GF-D8 (cell line): ENCODE measurements at regions not wholly inside any gene's neighbourhood (a gene's known extent, or its start where the extent isn't known, plus 50 kb on each side); places are given as distances from the start of the nearest gene placed in this dataset.
"Not testable (repeated sequence)": the region's sequence is repeated elsewhere in the genome, so short reads cannot be mapped to it uniquely, and the experiment has no call there.

Experiments
- DNase-seq: peaks from one replicate; lab custom pipeline; 2025; lab: John Stamatoyannopoulos, UW

DNA sequence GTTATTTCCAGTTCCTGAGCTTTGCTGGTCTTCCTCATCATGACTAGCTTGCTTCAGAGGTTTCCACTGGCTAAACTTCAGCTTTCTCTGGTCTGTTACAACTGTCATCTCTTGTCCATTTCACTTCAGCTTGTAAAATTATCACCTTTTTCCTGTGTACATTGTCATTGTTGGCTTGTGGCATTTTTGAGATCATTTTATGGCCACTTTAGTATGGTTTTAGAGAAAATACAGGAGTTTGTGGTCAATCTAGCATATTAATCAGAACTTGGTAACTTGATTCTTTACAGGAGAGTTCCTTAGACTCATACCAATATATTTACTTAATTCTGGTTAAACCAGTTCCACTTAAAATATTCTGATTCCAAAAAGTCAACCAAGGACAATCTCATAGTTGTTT, 235.9 kb upstream of the KITLG start:
- no peak for DNase-seq

DNA sequence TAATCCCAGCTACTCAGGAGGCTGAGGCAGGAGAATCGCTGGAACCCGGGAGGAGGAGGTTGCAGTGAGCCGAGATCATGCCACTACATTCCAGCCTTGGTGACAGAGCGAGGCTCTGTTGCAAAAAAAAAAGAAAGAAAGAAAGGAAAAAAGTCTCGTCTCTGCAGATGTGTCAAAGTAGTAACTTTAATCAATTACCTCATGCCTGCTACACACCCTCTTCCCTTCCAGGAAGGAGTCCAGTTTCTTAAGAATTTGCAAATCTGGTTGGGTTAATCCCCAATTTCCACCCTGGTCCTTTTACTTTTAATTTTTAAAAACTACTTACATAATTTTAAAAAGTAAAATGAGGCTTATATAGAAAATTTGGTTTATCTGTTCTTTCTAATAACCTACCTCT, 234.5 kb upstream of the KITLG start:
- no peak for DNase-seq

DNA sequence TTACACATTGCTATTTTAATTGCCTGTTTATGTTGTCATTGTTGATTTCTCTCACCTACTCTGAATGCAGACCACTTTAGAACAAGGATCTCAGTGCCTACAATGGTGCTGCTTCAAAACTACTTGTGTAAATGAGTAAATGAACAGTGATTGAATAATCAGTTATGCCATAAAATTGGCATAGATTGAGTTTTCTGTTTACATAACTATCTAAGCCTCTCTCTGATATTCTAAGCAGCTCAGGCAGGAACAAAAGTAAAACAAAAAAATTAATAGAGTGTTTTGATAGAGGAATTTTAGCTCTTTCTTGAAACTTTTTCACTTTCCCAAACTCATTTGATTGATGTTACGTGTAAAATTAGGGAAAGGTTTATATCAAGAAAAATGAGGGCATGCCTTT, 232.3 kb upstream of the KITLG start:
- no peak for DNase-seq

DNA sequence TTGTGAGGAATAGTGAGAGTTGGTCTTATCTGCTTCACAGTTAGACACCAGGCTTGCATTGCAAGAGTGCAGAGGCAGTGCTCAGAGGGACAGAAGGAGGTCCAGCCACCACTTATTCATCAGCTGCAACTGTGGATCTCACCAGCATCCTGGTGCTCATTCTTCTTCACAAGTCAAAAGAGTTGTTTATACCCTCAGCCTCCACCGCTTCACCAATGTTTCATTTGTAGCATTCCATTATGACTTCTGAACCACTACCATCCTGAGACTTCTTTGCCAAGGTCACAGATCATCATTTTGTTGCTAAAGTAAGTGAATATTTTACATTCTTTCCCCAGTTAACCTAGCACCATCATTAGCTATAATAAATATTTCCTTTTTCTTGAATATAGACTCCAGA, 230.5 kb upstream of the KITLG start:
- no peak for DNase-seq

DNA sequence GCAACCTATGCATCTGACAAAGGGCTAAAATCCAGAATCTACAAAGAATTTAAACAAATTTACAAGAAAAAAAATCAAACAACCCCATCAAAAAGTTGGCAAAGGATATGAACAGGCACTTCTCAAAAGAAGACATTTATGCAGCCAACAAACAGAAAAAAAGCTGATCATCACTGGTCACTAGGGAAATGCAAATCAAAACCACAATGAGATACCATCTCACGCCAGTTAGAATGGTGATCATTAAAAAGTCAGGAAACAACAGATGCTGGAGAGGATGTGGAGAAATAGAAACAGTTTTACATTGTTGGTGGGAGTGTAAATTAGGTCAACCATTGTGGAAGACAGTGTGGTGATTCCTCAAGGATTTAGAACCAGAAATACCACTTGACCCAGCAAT, 229.6 kb upstream of the KITLG start:
- not testable (repeated sequence) for DNase-seq

DNA sequence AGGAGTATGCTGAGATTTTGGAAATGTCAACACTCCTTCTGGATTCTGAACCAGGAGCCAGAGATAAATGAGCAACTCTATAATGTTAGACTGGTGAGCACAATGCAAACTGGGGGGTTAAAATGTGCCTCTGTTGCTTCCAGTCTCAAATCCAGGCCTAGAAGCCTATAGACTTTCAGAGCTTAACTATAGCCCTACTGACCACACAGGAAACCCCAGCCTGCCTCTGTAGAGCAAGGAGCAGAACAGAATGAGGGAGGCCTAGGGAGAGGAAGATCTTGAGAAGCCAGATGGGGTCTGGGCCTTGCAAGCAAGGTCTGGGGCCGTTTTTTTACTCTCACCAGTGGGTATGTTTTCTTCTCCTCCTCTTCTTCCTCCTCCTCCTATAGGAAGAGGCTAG, 225.4 kb upstream of the KITLG start:
- DNase-seq, result no peak

DNA sequence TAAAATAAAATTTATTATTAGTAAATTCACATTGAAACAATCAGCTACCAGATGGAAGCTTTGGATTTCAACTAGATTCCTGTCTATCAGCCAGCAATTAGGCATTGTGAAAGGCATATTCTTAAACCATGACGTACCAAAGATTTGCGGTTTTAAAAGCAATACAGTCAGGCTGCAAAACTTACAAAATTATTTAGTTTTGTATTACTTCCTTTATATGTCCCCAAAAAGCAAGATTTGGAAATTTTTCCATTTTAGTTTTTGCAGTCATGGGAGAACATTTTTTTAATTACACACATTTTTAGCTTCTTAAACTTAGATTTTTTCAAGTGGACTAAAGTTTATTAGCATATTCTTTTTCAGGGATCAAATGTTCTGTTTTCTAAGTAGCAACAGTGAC, 225.0 kb upstream of the KITLG start:
- DNase-seq, result no peak

DNA sequence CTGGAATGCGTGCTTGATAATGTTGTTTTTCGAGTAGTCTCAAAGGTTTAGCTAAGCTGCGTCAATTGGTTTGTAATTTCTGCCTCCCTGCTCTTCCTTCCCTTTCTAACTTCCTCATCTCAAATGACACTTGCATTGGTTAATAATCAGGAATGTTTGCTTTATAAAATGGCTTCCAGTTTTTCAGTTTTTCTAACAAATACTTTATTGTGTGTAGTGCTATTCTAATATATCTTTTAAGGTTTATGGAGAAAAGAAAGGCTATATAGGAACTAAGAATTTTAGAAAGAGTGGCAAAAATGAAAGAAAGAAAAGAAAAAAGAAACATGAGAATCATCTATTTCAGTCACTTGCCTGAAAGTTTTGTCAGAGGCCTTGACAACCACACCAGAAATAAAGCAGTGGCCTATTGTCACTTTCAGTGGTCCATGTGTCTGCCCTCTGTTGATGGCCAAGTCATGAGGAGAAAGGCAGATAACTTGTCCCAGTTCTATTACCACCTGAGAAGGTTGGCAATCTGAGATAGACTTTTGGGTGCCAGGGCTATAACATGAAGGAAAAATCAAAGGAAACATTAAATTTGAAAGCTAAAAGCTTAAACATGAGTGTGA, 221.9 kb upstream of the KITLG start:
- DNase-seq, result no peak

DNA sequence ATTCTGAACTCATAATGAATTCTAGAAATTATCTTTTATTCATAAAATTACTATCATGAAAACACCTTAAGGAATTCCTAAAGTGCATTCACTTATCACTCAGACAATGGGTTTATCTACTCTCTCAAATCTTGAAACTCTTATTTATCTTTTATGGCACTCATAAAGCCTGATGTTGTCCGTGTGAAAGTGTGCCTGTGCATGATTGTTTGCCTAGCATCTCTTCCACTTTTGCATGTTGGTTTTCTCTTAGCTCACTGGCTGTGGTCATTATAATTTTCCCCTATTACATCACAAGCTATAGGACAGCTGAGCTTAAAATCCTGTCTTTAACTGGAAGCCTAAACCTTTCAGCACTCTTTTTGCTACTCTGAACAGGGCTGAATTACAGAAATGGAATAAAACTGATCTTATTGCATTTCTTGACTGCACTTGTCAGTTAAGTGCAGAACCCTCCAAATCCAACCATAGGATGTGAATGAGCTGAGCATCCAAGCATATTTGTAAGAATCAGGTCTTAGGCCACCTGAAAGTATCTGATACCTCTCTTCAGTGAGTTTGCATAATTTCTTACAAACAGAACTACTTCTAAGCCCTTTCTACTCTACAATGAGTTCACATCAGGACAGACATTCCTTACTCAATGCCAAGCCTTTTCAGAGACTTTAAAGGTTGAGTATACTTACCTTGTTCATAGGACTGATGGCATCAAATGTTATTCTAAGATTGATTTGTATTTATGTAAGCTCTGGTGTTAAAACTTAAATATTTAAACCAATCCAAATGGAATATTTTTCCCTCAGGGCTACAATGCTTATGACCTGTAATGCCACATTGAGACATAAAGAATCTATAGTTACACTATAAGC, 221.2 kb upstream of the KITLG start:
- no peak for DNase-seq

DNA sequence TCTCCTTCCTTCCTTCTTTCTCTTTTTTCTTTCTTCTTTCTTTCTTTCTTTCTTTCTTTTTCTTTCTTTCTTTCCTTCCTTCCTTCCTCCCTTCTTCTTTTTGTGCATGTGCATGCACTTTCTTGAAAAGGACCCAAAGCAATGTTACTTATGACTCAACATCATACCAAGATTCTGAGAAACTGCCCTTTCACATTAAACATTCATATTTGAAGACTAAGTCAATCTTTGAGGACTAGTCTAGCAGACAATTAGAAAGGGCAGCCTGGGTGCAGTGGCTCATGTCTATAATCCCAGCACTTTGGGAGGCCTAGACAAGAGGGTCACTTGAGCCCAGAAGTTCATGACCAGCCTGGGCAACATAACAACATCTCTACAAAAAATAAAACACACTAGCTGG, 212.8 kb upstream of the KITLG start:
- no peak for DNase-seq

DNA sequence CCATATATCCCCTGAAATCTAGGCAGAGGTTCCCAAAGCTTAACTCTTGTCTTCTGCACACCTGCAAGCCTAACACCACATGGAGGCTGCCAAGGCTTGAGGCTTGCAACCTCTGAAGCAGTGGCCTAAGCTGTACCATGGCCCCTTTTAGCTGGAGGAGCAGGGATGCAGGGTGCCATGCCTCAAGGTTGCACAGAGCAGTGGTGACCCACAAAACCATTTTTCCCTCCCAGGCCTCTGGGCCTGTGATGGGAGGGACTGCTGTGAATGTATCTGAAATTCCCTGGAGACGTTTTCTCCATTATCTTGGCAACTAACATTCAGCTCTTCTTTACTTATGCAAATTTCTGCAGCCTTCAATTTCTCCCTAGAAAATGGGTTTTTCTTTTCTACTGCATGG, 210.0 kb upstream of the KITLG start:
- DNase-seq, result no peak

DNA sequence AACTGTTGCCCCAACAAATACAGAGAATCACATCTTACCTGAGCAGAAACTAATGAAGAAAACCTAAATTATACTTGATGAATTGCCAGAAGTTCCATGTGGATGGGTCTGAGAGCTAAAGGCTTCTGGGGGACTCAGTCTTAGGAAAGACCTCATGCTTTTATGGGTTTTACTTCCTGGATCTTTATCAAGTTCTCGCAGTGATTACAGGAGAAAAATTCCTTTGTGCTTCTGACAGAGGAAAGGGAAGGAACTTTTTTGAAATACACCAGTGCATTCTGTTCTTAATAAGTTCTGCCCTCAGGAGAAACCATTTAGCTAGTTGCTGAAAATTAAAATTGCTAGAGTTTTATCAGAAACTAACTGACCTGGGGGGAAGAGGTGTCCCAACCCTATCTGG, 203.9 kb upstream of the KITLG start:
- no peak for DNase-seq

DNA sequence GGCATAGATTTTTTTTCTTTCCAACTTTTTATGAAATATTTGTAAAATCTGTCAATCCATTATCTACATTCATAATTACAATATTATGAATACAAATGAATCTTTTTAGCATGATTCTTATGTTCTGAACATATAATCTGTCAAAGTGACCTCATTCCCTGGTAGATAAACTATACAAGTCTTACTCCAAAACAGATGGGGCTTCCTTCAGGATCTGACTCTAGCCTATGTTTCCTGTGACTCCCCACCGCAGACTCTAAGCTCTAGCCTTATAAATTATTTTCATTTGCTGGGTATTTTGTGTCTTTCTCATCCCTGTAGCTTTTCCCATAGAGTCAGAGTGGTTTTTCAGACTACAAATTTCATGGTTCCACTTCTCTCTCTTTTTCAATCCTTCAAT, 202.1 kb upstream of the KITLG start:
- DNase-seq, result no peak

DNA sequence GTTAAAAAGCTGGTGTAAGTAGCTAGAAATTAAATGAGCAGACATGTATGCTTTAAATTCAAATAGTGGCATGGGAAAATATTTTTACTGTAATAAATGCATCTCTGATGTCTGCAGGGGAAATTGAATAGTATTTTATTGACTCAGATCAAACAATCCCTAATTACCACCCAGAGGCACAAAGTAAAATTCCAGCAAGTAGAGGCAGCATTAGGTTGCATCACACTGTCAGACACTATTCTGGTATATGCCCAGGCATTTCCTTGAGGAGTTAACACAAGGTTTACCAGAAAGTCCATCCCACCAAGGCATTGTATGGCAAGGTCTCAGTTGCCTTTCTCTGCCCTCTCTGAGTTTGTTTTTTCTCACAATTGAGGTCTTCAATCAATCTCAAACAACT, 201.6 kb upstream of the KITLG start:
- DNase-seq, result no peak

DNA sequence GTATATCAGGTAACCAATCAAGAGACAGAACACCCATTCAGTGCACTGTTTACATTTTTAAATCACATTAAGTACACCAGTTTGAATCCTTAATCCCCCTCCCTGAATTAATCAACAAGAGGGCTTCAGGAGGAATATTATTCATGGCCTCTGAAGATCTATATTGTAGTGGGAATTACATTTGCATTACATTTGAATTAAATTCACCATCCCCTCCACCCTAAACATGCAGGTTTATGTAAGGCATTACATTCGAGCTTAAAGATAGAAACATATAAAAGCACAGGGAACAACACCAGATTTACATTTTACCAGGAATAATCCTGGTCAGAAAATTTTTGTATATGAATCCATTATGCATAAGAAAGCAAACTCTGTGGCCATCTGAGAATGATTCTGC, 197.8 kb upstream of the KITLG start:
- DNase-seq, result no peak

DNA sequence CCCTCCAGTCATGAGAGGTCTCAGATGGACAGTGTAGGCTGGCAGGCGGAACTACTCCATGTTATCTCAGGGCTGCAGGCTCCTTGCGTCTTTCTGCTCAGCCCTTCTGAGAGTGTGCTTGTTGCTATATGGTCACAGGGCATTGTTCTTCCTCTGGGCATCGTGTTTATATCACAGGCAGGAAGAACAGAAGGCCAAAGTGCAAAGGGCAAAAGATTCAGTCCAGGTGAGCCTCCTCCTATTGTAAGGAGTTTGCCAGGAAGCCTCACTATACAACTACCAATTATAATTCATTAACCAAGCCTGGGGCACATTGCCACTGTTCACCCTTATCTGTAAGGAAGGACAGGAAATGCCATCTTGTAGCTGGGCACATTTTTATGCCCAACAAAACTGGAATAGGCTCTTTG, 195.5 kb upstream of the KITLG start:
- no peak for DNase-seq

DNA sequence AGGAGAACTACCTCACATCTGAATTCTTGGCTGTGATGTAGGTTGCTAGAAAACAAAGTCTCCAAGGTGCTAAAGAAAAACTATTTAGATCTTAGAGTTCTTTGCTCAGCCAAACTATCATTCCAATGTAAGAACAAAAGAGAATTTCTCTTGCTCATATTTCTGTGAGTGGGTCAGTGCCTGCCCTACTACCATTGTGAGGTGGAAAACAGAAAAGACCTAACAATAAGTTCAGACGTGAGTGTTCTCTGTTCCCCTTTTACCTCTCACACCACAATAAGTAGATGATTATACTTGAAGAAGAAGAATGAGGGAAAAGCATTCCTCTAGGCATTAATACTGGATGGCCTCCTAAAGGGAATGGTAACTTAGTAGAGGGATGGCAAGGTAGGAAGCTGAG, 187.4 kb upstream of the KITLG start:
- DNase-seq, result no peak

DNA sequence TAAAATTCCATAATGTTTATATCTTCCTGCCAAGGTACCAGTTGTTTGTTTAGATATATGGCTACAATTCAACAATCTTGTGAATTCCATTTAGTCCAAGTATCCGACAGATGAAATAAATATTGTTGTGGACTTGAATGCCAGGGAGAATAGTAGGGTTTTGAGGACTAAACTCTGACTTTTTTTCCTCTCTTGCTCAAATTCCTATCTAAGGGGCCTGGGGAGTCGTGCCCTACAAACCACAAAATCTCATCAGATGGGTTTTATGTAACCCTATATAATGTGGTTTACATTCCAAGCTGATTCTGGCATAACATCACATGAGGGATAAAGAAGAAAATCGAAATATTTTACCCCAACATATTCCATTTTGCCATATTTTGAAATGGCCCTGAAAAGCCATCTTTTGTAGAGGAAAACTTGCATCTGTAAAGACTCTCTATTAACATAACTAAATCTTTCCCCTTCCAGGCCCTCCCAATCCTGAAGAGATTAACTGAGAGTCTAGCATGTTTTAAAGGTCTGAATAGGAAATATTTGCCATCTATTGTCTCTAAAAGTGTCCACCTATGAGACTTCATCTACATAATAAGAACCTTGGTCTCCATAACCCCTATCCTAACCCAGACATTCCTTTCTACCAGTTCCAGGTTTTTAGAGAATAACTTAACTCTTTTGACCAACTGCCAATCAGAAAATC, 184.7 kb upstream of the KITLG start:
- DNase-seq, result no peak

DNA sequence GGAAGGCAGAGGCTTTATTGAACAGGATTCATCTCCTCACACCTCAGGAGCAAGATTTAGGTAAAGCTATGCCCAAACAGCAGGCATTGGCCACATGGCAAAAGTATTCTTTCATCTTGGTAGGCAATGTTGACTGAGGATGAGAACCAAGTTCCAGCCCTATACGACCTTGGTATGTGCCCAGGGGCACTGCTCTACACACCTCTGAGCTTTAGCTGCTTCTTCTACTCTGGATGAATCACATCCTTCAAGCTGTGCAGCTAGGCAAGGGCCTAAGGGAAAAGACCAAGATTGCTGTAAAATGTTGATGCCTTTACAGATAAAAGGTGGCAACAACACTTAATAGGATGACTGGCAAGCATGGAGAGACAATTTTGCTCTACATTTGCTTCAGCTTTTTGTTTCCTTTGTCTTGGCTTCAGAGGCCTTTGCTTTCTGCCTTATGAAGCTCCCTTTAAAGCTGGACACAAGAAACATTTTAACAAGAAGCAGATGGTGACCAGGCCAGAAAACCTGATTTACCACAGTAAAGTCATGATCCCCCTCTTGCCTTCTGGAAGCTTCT, 183.3 kb upstream of the KITLG start:
- no peak for DNase-seq

DNA sequence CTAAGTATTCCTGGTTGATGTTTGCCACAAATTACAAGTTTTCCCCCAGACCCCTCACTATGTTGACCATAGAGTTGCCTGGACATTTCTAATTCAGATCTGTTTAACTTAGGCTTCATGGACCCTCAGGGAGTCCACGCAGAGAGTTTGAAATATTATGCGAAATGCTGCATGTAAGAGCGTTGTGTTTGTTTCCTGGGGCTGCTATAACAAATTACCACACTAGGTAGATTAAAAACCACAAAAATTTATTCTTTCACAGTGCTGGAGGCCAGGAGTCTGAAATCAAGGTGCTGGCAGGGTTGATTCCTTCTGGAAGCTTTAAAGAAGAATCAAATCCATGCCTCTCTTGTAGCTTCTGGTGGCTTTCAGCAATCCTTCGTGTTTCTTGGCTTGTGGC, 177.9 kb upstream of the KITLG start:
- no peak for DNase-seq

DNA sequence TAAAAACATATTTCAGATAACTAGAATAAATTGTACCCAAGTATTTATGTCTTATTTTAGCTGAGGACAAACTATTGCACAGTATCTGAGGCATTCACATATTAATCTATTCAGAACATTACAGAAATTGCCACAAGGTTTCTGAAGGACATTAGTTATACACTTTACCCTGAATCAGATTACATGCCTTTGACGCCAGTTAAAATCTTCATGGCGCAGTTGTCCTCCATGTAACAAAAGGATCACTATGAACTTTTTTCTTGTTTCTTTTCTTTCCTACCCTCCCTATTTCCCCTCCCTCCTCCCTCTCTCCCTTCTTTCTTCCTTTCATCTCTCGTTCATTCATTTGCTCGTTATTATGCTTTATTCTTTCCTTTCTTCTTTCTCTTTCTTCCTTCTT, 176.6 kb upstream of the KITLG start:
- DNase-seq, result no peak

DNA sequence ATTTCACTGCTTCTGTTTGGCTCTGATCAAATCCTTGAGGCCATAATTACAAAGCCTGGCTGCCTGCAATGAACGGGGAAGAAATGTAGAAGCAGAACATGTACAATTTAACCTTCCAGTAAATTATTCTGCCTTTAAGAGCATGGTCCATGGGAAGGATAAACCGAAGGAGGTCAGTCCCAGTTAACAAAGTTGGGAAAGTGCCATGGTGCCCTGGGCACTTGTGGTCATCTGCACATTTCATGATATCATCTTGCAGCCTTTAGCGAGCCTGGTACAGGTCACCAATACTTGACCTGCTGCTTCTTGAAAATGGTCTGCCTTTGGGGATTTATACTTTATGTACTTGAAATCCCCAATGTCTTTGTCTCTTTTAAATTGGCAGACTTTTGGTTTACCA, 175.9 kb upstream of the KITLG start:
- no peak for DNase-seq

DNA sequence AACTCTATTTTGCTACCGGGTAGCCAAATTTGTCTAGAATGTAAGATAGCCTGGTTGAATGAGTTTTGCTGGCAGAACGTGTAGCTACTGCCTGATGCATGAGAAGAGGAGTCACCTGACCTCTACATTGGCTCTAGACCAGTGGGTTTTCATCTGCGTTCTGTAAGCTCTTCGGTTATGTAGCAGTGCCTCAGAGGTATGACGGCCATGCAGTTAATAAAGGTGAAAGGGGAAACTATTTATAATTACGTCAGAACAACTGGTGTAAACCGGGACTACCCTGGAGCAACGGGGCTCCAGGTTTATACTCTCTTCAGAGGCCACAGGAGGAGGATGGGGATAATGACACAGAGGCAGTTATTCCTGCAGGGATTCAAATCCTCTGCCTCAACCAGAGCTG, 173.4 kb upstream of the KITLG start:
- no peak for DNase-seq
